ENCODE measurements at regions not wholly inside any gene's neighbourhood (a gene's known extent, or its start where the extent isn't known, plus 50 kb on each side); places are given as distances from the start of the nearest gene placed in this dataset.
"Not testable (repeated sequence)": the region's sequence is repeated elsewhere in the genome, so short reads cannot be mapped to it uniquely, and the experiment has no call there.

DNA sequence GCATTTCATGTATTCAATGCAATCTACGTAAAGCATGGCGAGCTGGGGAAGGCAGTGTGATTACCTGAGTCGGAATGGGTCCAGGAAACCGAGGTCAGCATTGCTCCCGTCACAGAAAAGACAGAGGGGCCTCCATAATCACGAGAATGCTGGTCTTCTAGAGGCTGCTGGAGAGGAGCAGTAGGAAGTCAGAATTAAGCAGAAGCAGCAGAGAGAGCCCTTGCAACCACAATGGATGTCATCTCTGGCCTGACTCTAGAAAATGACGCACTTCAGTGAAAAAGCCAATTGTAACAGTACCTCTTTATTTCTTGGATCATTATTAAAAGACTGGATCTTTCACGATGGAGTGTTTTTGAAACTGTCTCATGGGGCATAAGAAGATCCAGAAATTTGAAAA lies 69.5 kb upstream of the FOXN3 start:
- no peak for DNase-seq

GRCh38 chr14:89485264-89485663 lies 68.2 kb upstream of the FOXN3 start:
- no peak for DNase-seq

DNA sequence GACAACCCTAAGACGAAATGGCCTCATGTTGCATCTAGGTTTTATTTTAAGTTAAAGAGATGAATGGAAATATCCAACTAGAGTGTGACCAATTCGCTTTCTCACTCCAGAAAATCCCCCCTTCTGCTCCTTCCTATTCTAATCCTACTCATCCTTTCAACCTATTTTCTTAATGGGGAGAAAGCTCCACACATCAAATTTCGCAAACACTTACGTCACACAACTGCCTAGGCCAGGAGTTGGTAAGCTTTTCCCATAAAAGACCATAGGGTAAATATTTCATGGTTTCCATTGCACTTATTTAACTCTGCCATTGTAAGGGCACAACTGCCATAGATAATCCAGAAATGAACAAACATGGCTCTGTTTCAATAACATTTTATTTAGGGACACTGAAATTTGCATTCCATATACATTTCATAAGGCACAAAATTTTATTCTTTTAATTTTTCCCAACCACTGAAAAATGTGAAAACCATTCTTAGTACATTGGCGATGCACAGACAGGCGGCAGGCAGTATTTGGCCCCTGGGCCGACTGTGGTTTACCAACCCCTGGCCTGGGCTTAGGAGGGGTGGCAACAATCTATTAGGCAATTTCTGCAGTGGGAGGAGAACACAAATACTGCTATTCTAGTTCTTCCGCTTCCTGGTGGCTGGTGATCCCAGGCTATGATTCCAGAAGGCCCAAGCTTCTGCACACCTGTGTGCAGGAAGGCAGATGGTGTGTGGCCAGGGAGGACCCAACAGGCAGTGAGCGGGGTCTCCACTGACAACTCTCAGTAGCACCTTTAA lies 67.2 kb upstream of the FOXN3 start:
- no peak for DNase-seq

DNA sequence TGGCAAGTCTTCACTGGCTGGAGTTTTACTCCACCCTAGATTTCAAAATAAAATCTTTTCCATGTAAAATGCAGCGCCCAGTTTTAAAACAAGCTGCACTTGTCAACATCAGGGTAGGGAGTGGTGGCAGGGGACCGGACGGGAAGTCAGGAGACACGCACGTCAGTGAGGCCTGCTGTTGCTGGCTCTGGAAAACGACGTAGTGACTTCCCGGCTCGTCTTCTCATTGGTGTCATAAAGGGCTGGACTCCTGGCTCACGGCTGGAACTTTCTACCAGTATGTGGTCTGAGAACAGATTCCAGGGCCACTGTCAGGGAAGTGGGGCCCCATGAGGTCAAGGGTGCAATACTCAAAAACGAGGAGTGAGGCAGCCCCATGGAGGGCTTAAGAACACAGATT lies 64.2 kb upstream of the FOXN3 start:
- no peak for DNase-seq

DNA sequence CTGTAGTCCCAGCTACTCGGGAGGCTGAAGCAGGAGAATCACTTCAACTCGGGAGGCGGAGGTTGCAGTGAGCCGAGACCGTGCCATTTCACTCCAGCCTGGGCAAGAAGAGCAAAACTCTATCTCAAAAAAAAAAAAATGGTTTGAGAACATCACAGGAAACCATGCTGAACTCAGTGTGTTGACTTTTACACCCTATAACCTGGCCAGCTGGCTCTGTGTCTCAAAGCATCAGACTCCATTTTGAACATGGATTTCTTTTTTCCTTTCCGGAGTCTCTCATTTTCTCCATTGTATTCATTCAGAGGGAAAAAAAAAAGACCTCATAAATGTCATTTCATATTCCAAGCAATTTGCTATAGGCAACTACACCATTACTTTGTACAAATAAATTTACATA lies 63.2 kb upstream of the FOXN3 start:
- DNase-seq: no peak

GRCh38 chr14:89479802-89480201 lies 62.8 kb upstream of the FOXN3 start:
- no peak for DNase-seq

DNA sequence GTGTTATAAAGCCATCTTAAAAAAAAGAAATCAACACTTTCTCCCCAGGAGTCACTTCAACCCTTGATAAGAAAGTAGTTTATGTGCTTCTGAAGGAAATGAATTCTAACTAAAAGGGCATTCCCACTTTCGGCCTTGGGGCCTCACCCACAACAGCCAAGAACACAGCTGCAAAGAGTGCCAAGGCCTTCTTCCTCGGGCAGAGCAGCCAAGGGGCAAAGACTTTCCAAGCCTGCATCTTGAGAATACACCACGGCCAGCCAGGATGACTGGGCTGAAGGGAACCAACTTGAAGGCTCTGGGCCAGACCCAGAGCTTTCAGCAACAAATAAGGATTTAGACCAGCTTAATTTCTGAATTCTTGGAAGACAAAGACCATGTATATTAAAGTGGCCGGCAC lies 60.4 kb upstream of the FOXN3 start:
- DNase-seq: no peak

GRCh38 chr14:89476354-89476896 lies 59.4 kb upstream of the FOXN3 start:
- no peak for DNase-seq

DNA sequence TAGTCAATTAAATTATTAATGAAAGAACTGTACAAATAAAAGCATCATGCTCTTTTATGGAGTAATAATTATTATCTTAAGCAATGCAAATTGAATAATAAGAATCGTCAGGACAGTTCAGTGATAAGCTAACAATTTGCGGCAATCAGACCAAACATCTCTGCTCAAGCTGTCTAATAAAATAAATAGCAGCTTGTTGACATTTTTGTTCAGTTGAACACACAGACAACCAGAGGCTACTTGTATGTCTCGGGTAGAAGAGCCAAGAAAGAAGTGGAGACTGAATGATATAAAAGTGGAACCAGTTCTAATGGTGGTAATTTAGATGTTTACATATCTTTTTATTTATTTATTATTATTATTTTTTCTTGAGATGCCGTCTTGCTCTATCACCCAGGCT lies 57.4 kb upstream of the FOXN3 start:
- no peak for DNase-seq

DNA sequence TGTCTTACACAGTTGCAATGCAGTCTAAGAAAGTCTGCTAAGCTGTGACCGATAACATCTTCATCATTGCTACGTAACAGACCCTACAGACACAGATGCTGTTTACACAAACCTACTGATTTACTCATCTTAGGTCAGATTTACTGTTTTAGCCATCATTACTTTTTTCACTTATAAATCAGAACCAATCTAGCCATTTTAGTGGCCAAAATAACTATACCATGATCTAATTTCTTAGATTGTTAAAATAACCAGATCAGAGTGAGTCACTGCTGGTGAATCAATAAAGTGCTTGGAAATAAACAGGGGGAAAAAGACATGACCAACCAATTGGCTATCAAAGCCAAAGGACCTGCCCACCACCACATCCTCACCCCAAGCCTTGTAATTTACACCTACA lies 57.0 kb upstream of the FOXN3 start:
- DNase-seq: no peak

DNA sequence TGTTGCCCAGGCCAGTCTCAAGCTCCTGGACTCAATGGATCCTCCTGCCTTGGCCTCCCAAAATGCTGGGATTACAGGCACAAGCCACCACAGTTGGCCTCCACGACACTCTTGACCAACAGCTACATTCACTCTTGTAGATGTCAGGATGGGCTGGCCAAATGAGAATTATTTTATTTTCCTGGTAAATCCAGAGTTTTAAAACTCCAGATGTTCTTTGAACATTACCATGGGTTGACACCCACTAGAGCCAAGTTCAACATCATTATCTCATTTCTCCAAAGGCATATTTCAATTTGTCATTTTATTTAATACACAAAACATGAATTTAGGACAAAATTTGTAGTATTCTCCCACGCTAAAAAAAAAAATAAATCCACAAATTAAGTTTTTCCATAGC lies 56.5 kb upstream of the FOXN3 start:
- no peak for DNase-seq

- DNase-seq: no peak
These were observed 53.4 kb upstream of the FOXN3 start for GRCh38 chr14:89470401-89470800.

DNA sequence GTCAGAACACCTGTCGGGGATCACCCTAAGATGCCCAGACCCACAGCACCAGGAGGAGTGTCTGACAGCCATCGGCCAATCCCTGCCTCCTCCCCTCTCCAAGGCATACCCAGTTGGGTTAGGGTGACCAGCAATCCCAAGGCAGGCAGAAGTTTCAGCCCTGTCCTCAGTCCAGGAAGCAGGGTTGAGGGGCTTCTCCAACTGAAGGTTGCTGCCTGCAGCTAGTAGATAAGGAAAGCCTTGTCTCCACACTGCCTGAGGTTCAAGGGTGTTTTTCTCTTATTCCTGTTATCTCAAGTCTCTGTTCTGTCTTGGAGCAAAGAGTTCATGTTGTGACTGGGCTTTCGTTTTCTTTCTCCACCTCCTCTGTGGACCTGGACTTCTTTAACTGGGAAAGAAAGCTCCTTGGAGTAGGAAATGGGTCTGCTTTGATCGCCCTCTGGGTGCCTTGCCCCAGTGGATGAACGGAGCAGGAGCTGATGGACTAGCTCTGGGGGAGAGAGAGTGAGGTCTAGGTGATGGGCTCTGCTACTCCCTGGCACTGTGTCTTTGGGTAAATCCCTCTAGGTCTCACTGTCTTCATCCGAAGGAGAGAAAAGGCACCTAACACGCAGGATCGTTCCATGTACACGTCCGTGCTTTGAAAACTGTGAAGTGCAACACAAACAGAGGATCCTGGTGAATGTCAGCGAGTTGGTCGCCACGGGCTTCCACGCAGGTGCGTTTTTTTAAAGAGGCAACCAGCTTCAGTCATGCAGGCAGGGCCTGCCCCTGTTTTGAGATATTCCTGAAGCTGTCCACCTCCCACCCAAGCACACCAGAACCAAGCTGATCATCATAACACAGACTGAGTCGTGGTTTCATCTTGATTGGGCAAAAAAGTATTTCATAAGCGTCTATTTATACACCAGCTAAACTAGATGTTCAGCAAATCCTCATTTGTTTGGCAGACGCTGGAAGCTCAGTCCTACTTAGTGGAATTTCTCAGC lies 52.5 kb upstream of the FOXN3 start:
- DNase-seq: no peak

DNA sequence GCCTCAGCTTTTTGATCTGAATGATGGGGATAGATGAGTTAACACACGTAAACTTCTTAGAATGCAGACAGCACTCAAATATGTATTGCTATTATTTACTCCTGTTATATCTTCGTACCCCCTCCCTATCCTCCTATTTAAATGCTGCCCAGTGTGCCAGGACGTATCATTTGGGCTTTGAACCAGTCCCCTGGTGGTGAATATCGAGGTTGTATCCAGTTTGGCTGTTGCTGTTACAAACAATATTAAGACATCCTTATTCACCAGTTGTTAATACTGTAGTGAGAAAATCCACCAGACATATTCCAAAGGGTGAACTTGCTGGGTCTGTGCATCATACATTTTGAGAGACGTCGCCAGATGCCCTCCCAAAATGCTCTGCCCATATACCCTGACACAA lies 51.5 kb upstream of the FOXN3 start:
- DNase-seq: no peak

DNA sequence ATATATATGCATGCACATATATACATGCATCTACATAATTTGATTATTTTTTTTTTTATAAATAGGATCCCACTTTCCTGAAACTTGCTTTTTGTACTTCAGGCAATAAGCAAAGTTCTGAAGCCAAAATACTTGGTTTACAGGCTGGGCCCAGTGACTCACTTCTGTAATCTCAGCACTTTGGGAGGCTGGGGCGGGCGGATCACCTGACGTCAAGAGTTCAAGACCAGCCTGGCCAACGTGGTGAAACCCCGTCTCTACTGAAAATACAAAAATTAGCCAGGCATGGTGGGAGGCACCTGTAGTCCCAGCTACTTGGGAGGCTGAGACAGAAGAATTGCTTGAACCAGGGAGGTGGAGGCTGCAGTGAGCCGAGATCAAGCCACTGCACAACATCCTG lies 51.0 kb upstream of the FOXN3 start:
- DNase-seq: not testable (repeated sequence)

DNA sequence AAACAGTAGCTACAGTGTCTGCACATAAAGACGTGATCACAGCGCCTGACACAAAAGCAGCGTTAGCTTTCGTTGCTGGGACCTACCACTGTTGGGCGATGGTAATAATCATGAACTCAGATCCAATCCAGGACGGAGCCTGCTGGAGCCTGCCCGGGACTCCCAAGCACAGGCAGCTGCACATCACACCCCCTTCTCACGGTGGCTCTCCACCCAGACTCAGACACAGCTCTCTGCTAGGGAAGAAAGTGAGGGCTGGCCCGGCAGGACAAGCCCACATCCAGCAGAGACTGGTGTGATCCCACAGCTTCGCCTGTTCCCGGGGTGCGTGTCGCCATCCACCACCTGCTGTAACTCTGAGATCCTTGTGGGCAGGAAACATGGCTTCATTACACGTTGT lies 49.9 kb upstream of the FOXN3 start:
- DNase-seq: no peak

Data from COR-L47 (cell line).